K562 (cell line): ENCODE measurements at regions not wholly inside any gene's neighbourhood (a gene's known extent, or its start where the extent isn't known, plus 50 kb on each side); places are given as distances from the start of the nearest gene placed in this dataset.

Experiments
- ATAC-seq: fragments of 200-7000 bp; cut with Tn5 transposase; 3 replicates; pipeline ENCODE4 v1.9.1; 2020; ENCODE audit warnings: moderate library complexity
- BruUV-seq: library from RNA; stranded (reverse); fragments of 400-500 nt; replicated peaks from 2 replicates; lab custom pipeline; 2021; lab: Mats Ljungman, UMichigan
- CTCF ChIA-PET: fragments of 300-600 bp; formaldehyde crosslinking; extraction: SDS; loops from one replicate; lab custom pipeline; 2021; ENCODE audit warnings: low intra/inter-chr PET ratio; lab: Yijun Ruan, JAX
- POLR2A ChIA-PET: fragments of 300-600, 350-650 bp; sonication (Branson Sonifier 250); formaldehyde crosslinking; extraction: SDS; loops from one replicate; lab custom pipeline; 2021; ENCODE audit warnings: antibody characterized with exemption, inconsistent platforms; lab: Yijun Ruan, JAX
- DNase-seq, 4 experiments: peaks; one replicate each; pipeline versions ENCODE4 v3.0.0 to v3.0.0-alpha.2; 2011 to 2018; ENCODE audit warnings: low spot score in 3 of 4, mixed read lengths in 3 of 4; ENCODE audit errors: extremely low read depth in 1 of 4
- FAIRE-seq: peaks from 2 replicates; lab custom pipeline; 2011; peaks lifted over from hg19 to GRCh38; lab: Jason Lieb, UNC
- H2AFZ ChIP-seq: 2 replicates; pipeline ENCODE4 v1.6.0; 2011; ENCODE audit warnings: low read depth, low read length, control low read depth, inconsistent platforms
- H3K27ac ChIP-seq: fragments of 200-600 bp; 3 replicates; pipeline ENCODE4 v1.8.0; 2011; ENCODE audit warnings: low read depth, mild to moderate bottlenecking, control low read depth, inconsistent platforms, low read length, moderate library complexity, mixed read lengths; ENCODE audit errors: extremely low read depth
- H3K27me3 ChIP-seq, 2 experiments: fragments of 300-600 bp in 1 of 2; 2 replicates in 1 of 2; 3 replicates in 1 of 2; pipeline versions ENCODE4 v1.6.0 to v1.8.0; 2011; ENCODE audit warnings: inconsistent platforms in 2 of 2, low read length in 2 of 2, mild to moderate bottlenecking in 1 of 2, mixed read lengths in 1 of 2, moderate library complexity in 1 of 2; ENCODE audit not compliant: control insufficient read depth in 2 of 2, insufficient read depth in 2 of 2
- H3K36me3 ChIP-seq: fragments of 300-600 bp; 3 replicates; pipeline ENCODE4 v1.8.0; 2011; ENCODE audit warnings: mild to moderate bottlenecking, low read length, inconsistent platforms; ENCODE audit not compliant: control insufficient read depth, insufficient read depth
- H3K4me1 ChIP-seq, 2 experiments: fragments of 200-600 bp in 1 of 2; replicated peaks in 1 of 2; 2 replicates in 1 of 2; 3 replicates in 1 of 2; pipeline versions ENCODE4 v1.5.1 to v1.8.0; 2011; ENCODE audit warnings: inconsistent platforms in 2 of 2, low read length in 2 of 2, mild to moderate bottlenecking in 1 of 2, mixed read lengths in 1 of 2, moderate library complexity in 1 of 2; ENCODE audit not compliant: control insufficient read depth in 2 of 2, insufficient read depth in 2 of 2
- H3K4me2 ChIP-seq: 2 replicates; pipeline ENCODE4 v1.6.1; 2011; ENCODE audit warnings: low read length, control low read depth, inconsistent platforms, mixed read lengths; ENCODE audit not compliant: insufficient read depth
- H3K4me3 ChIP-seq: fragments of 200-600 bp; sonication (generic), shearing (Covaris generic); 2 replicates; pipeline ENCODE4 v1.5.1; 2016; ENCODE audit warnings: control low read depth, inconsistent platforms
- H3K79me2 ChIP-seq: fragments of 200-600 bp; 3 replicates; pipeline ENCODE4 v1.8.0; 2011; ENCODE audit warnings: low read length, inconsistent platforms; ENCODE audit not compliant: control insufficient read depth, insufficient read depth
- H3K9ac ChIP-seq, 2 experiments: 2 replicates each; pipeline versions ENCODE4 v1.6.0 to v1.6.1; 2011; ENCODE audit warnings: low read depth in 2 of 2, low read length in 2 of 2, control low read depth in 1 of 2, inconsistent platforms in 1 of 2, mild to moderate bottlenecking in 1 of 2, mixed read lengths in 1 of 2; ENCODE audit not compliant: insufficient read depth in 1 of 2
- H3K9me1 ChIP-seq: one replicate; pipeline ENCODE4 v1.6.0; 2011; ENCODE audit warnings: inconsistent platforms, mild to moderate bottlenecking, low read length, moderate library complexity; ENCODE audit not compliant: control insufficient read depth, insufficient read depth
- H3K9me3 ChIP-seq: replicated peaks from 2 replicates; pipeline ENCODE4 v1.5.1; 2011; ENCODE audit warnings: low read depth, low read length, inconsistent platforms; ENCODE audit not compliant: control insufficient read depth, insufficient read depth
- H4K20me1 ChIP-seq: replicated peaks from 2 replicates; pipeline ENCODE4 v1.6.1; 2011; ENCODE audit warnings: low read length, inconsistent platforms, mixed read lengths; ENCODE audit not compliant: control insufficient read depth, insufficient read depth
- CGGBP1 ChIP-seq: fragments of 250-450 bp; sonication (Bioruptor Pico); IDR thresholded peaks from 2 replicates; pipeline ENCODE4 v1.9.0; 2021; ENCODE audit warnings: mild to moderate bottlenecking
- E2F8 ChIP-seq: fragments of 450-650 bp; IDR thresholded peaks from 2 replicates; pipeline ENCODE4 v1.7.1; 2018; ENCODE audit warnings: mild to moderate bottlenecking, low read depth; ENCODE audit not compliant: partially characterized antibody
- HBP1 ChIP-seq: fragments of 450-650 bp; formaldehyde crosslinking; IDR thresholded peaks from 2 replicates; pipeline ENCODE4 v1.4.0; 2022; ENCODE audit warnings: missing genetic modification characterization
- NONO ChIP-seq, 2 experiments: fragments of 200-400 bp in 1 of 2; fragments of 450-650 bp in 1 of 2; formaldehyde crosslinking in 1 of 2; IDR thresholded peaks; 2 replicates each; pipeline ENCODE4 v1.6.1; 2017; ENCODE audit warnings: low read depth in 2 of 2, mild to moderate bottlenecking in 2 of 2, moderate library complexity in 2 of 2, low read length in 1 of 2
- PTRF ChIP-seq: fragments of 450-650 bp; IDR thresholded peaks from 2 replicates; pipeline ENCODE4 v1.6.1; 2016; ENCODE audit warnings: mild to moderate bottlenecking, missing genetic modification characterization, missing compliant biosample characterization
- RAD21 ChIP-seq, 2 experiments: fragments of 250-450 bp in 1 of 2; fragments of 450-650 bp in 1 of 2; sonication (Bioruptor Pico) in 1 of 2; formaldehyde crosslinking in 1 of 2; IDR thresholded peaks in 1 of 2; conservative IDR thresholded peaks in 1 of 2; 2 replicates each; pipeline versions ENCODE4 v1.4.0 to v1.8.0; 2020 to 2022; ENCODE audit warnings: mild to moderate bottlenecking in 2 of 2, moderate library complexity in 1 of 2
- SIN3B ChIP-seq: fragments of 450-650 bp; IDR thresholded peaks from 2 replicates; pipeline ENCODE4 v1.6.1; 2017; ENCODE audit warnings: low read depth, mild to moderate bottlenecking, moderate library complexity
- SMARCA5 ChIP-seq: fragments of 450-650 bp; IDR thresholded peaks from 2 replicates; pipeline ENCODE4 v1.6.1; 2016
- TEAD2 ChIP-seq: fragments of 450-650 bp; IDR thresholded peaks from 2 replicates; pipeline ENCODE4 v1.6.1; 2016; ENCODE audit warnings: missing genetic modification characterization, control low read depth, missing compliant biosample characterization
- ZFP30 ChIP-seq: fragments of 250-450 bp; sonication (Bioruptor Pico); IDR thresholded peaks from 2 replicates; pipeline ENCODE4 v1.8.0; 2022; ENCODE audit warnings: moderate library complexity, mild to moderate bottlenecking, inconsistent platforms, borderline replicate concordance
- ZFPM2 ChIP-seq: fragments of 250-450 bp; sonication (Bioruptor Pico); IDR thresholded peaks from 2 replicates; pipeline ENCODE4 v1.5.1; 2022; ENCODE audit warnings: mild to moderate bottlenecking
- ZNF830 ChIP-seq: fragments of 250-450 bp; sonication (Bioruptor Pico); IDR thresholded peaks from 2 replicates; pipeline ENCODE4 v1.5.0; 2021; ENCODE audit warnings: mild to moderate bottlenecking
- WGBS: fragments of 100-300 bp; shearing (Covaris generic); methylation state at CpG from one replicate; pipeline ENCODE4 v1.1.6; 2016; ENCODE audit warnings: low coverage, mixed read lengths; ENCODE audit not compliant: insufficient coverage; ENCODE audit errors: missing lambda C conversion rate; 5-methylcytosine and 5-hydroxymethylcytosine counted together
- in situ Hi-C: fragments of 300-500 bp; cut with MboI; formaldehyde crosslinking; loops from 4 replicates; pipeline ENCODE4 v1.15.0; 2018; ENCODE audit warnings: inconsistent platforms, mixed read lengths
- intact Hi-C: fragments of 100-400 bp; cut with micrococcal nuclease; formaldehyde crosslinking; loops from 2 replicates; pipeline ENCODE4 v1.14.2; 2022

GRCh38 chr2:10978090-10978670 is 66.4 kb downstream of the KCNF1 start:
- no peak overlapping the region for H3K9ac ChIP-seq
- CTCF ChIA-PET: no interaction called here
- DNase-seq: no peak
- no TSS peak for BruUV-seq
- 4% methylated on average over 21 of the region's 22 CpGs for whole genome bisulfite sequencing
- no peaks in the 10 kb centered on the region for H3K9me1 ChIP-seq
- in situ Hi-C loops: no loop called here
- TF ChIP-seq SIN3B (no peak), ZFP30 (no peak), HBP1 (CRISPR knock-in tag) (no peak), RAD21 (CRISPR knock-in tag; conservative IDR thresholded peaks at IDR 0.05 in 1 of 2, IDR thresholded peaks at IDR 0.05 in 1 of 2) (no peak), ZNF830 (CRISPR knock-in tag) (no peak), TEAD2 (tag) (no peak), E2F8 (no peak), PTRF (tag) (no peak), NONO (IDR thresholded peaks at IDR 0.05; ENCODE audit: low read depth in 2 of 2, low read length in 1 of 2) (no peak), SMARCA5 (no peak), ZFPM2 (CRISPR knock-in tag) (no peak), CGGBP1 (CRISPR knock-in tag) (no peak)
- TF ChIP-seq, all 486 proteins: peak for 0
- Histone ChIP-seq H2AFZ (no peak overlapping the region), H3K27me3 (peaks cover 30 to 56% of the 10 kb centered on the region in 2 experiments; a peak in 3 of 5 replicates), H3K4me2 (no peak overlapping the region), H3K4me1 (no peaks in the 10 kb centered on the region; a peak in 1 of 5 replicates), H3K4me3 (no peak overlapping the region), H4K20me1 (no peaks in the 10 kb centered on the region; the same call in 1 of the 2 replicates), H3K79me2 (no peaks in the 10 kb centered on the region), H3K36me3 (no peaks in the 10 kb centered on the region), H3K9me3 (no peaks in the 10 kb centered on the region), H3K27ac (no peak overlapping the region)
- FAIRE-seq: no peak
- POLR2A ChIA-PET: interaction anchor here (0.7 kb wide), 1 partner anchor 603 kb away, joined by 4 read pairs; no protein-coding TSS in a partner anchor
- ATAC-seq: no peak
- intact Hi-C loops: loop anchor here (10.0 kb wide), 1 partner anchor 147 kb away; no protein-coding TSS in a partner anchor
